Activated CD4-positive, alpha-beta T cell treated with anti-CD3 and anti-CD28 coated beads, Interleukin-10, Interleukin-2, amounts not matched to agents 100 ng/mL and 50 ng/mL, durations not matched to agents 16 hours and 8 hours (primary cell): ENCODE measurements at regions not wholly inside any gene's neighbourhood (a gene's known extent, or its start where the extent isn't known, plus 50 kb on each side); places are given as distances from the start of the nearest gene placed in this dataset.
"Not testable (repeated sequence)": the region's sequence is repeated elsewhere in the genome, so short reads cannot be mapped to it uniquely, and the experiment has no call there.

Source experiments
- DNase-seq: peaks from one replicate; pipeline ENCODE4 v3.0.0-alpha.2; 2020

- DNase-seq = not testable (repeated sequence)
Observed at GRCh38 chr12:14215949-14216348, 149.5 kb upstream of the ATF7IP start.

GRCh38 chr12:14216405-14217294, 148.8 kb upstream of the ATF7IP start:
- no peak for DNase-seq

- no peak for DNase-seq
Observed at GRCh38 chr12:14219156-14219555, 146.3 kb upstream of the ATF7IP start.

- not testable (repeated sequence) for DNase-seq
Observed at GRCh38 chr12:14219670-14220069, 145.8 kb upstream of the ATF7IP start.

- DNase-seq = no peak
Observed at GRCh38 chr12:14225064-14225463, 140.4 kb upstream of the ATF7IP start.

- not testable (repeated sequence) for DNase-seq
Observed at GRCh38 chr12:14235176-14235575, 130.3 kb upstream of the ATF7IP start.

GRCh38 chr12:14236641-14237040, 128.8 kb upstream of the ATF7IP start:
- DNase-seq = not testable (repeated sequence)

- DNase-seq = no peak
Observed at GRCh38 chr12:14238221-14238792, 127.2 kb upstream of the ATF7IP start.

GRCh38 chr12:14239350-14239934, 126.0 kb upstream of the ATF7IP start:
- DNase-seq = peak; percentile 73

- peak; percentile 17 for DNase-seq
Observed at GRCh38 chr12:14239935-14240872, 125.3 kb upstream of the ATF7IP start.

- DNase-seq = no peak
Observed at GRCh38 chr12:14240873-14241220, 124.6 kb upstream of the ATF7IP start.

GRCh38 chr12:14242825-14243224, 122.7 kb upstream of the ATF7IP start:
- not testable (repeated sequence) for DNase-seq

- DNase-seq = no peak
Observed at GRCh38 chr12:14243941-14244340, 121.5 kb upstream of the ATF7IP start.

- DNase-seq = no peak
Observed at GRCh38 chr12:14244876-14245669, 120.4 kb upstream of the ATF7IP start.

- no peak for DNase-seq
Observed at GRCh38 chr12:14247166-14247565, 118.3 kb upstream of the ATF7IP start.

- no peak for DNase-seq
Observed at GRCh38 chr12:14249368-14249767, 116.1 kb upstream of the ATF7IP start.

GRCh38 chr12:14252697-14253096, 112.8 kb upstream of the ATF7IP start:
- peak; percentile 36 for DNase-seq

- DNase-seq = no peak
Observed at GRCh38 chr12:14253496-14253895, 112.0 kb upstream of the ATF7IP start.

GRCh38 chr12:14254781-14255180, 110.7 kb upstream of the ATF7IP start:
- DNase-seq = no peak

GRCh38 chr12:14256121-14256520, 109.4 kb upstream of the ATF7IP start:
- DNase-seq = peak; percentile 63

- DNase-seq = peak; percentile 80
Observed at GRCh38 chr12:14256555-14257169, 108.8 kb upstream of the ATF7IP start.

GRCh38 chr12:14257303-14257733, 108.2 kb upstream of the ATF7IP start:
- DNase-seq = no peak
